Endothelial cell of umbilical vein (primary cell): ENCODE measurements at regions not wholly inside any gene's neighbourhood (a gene's known extent, or its start where the extent isn't known, plus 50 kb on each side); places are given as distances from the start of the nearest gene placed in this dataset.

Experiments used
- BruUV-seq: library from RNA; stranded (reverse); fragments of 400-500 nt; replicated peaks from 2 replicates; lab custom pipeline; 2021; lab: Mats Ljungman, UMichigan
- CTCF ChIA-PET: fragments of 300-600, 350-600 bp; sonication (Branson Sonifier 250); formaldehyde crosslinking; loops from one replicate; lab custom pipeline; 2021; ENCODE audit warnings: antibody characterized with exemption, inconsistent platforms; lab: Charles Lee
- POLR2A ChIA-PET: fragments of 300-600, 350-600 bp; sonication (Branson Sonifier 250); formaldehyde crosslinking; loops from one replicate; lab custom pipeline; 2021; ENCODE audit warnings: antibody characterized with exemption, inconsistent platforms; lab: Charles Lee
- DNase-seq: peaks from one replicate; pipeline ENCODE4 v3.0.0-alpha.2; 2011; ENCODE audit warnings: low read depth, low spot score
- FAIRE-seq: peaks from 2 replicates; lab custom pipeline; 2011; peaks lifted over from hg19 to GRCh38; lab: Jason Lieb, UNC
- H2AFZ ChIP-seq: 2 replicates; pipeline ENCODE4 v1.6.0; 2012; ENCODE audit warnings: low read depth, low read length, control low read depth, inconsistent platforms
- H3K27ac ChIP-seq: 2 replicates; pipeline ENCODE4 v1.5.1; 2011; ENCODE audit warnings: low read depth, mild to moderate bottlenecking, control low read depth, low read length, moderate library complexity; ENCODE audit not compliant: insufficient read depth
- H3K27me3 ChIP-seq, 2 experiments: 2 replicates each; pipeline versions ENCODE4 v1.6.0 to v1.6.1; 2011; ENCODE audit warnings: low read length in 2 of 2, mixed read lengths in 1 of 2; ENCODE audit not compliant: control insufficient read depth in 2 of 2, insufficient read depth in 2 of 2
- H3K36me3 ChIP-seq, 2 experiments: 2 replicates in 1 of 2; 3 replicates in 1 of 2; pipeline ENCODE4 v1.5.1; 2011; ENCODE audit warnings: low read length in 2 of 2, mild to moderate bottlenecking in 1 of 2, moderate library complexity in 1 of 2; ENCODE audit not compliant: control insufficient read depth in 2 of 2, insufficient read depth in 2 of 2; ENCODE audit errors: extremely low read depth in 1 of 2
- H3K4me1 ChIP-seq: 3 replicates; pipeline ENCODE4 v1.5.1; 2011; ENCODE audit warnings: mild to moderate bottlenecking, low read length; ENCODE audit not compliant: control insufficient read depth, insufficient read depth; ENCODE audit errors: extremely low read depth
- H3K4me2 ChIP-seq: 2 replicates; pipeline ENCODE4 v1.6.1; 2011; ENCODE audit warnings: low read length, control low read depth, mixed read lengths; ENCODE audit not compliant: insufficient read depth
- H3K4me3 ChIP-seq, 3 experiments: fragments of 200-600 bp in 1 of 3; sonication (generic), shearing (Covaris generic) in 1 of 3; replicated peaks in 1 of 3; 2 replicates each; pipeline ENCODE4 v1.5.1; 2011 to 2016; ENCODE audit warnings: control low read depth in 3 of 3, low read length in 3 of 3, mild to moderate bottlenecking in 2 of 3, inconsistent platforms in 1 of 3, low read depth in 1 of 3, moderate library complexity in 1 of 3; ENCODE audit not compliant: insufficient read depth in 1 of 3
- H3K79me2 ChIP-seq: 2 replicates; pipeline ENCODE4 v1.6.0; 2012; ENCODE audit warnings: low read length, inconsistent platforms; ENCODE audit not compliant: control insufficient read depth, insufficient read depth
- H3K9ac ChIP-seq: replicated peaks from 2 replicates; pipeline ENCODE3; 2011; ENCODE audit warnings: low read length, control low read depth; ENCODE audit not compliant: insufficient read depth; ENCODE audit errors: extremely low read depth
- H3K9me1 ChIP-seq: replicated peaks from 3 replicates; pipeline ENCODE4 v1.6.0; 2011; ENCODE audit warnings: mild to moderate bottlenecking, low read length; ENCODE audit not compliant: control insufficient read depth, insufficient read depth; ENCODE audit errors: extremely low read depth
- H3K9me3 ChIP-seq: replicated peaks from 2 replicates; pipeline ENCODE4 v1.5.1; 2012; ENCODE audit warnings: low read length, inconsistent platforms; ENCODE audit not compliant: control insufficient read depth, insufficient read depth
- H4K20me1 ChIP-seq: replicated peaks from 2 replicates; pipeline ENCODE3; 2011; ENCODE audit warnings: mild to moderate bottlenecking, low read length; ENCODE audit not compliant: control insufficient read depth, insufficient read depth; ENCODE audit errors: extremely low read depth
- CTCF ChIP-seq, 2 donors: IDR thresholded peaks; 1 replicate in 1 of 2; 2 replicates in 1 of 2; pipeline ENCODE4 v1.5.1; 2011; ENCODE audit warnings: low read length in 2 of 2, mild to moderate bottlenecking in 2 of 2, moderate library complexity in 2 of 2, control low read depth in 1 of 2, inconsistent platforms in 1 of 2, low read depth in 1 of 2; ENCODE audit not compliant: insufficient read depth in 1 of 2; ENCODE audit errors: extremely low read depth in 1 of 2
- JUN ChIP-seq: IDR thresholded peaks from 2 replicates; pipeline ENCODE4 v1.6.1; 2011; ENCODE audit warnings: borderline replicate concordance, low read depth; ENCODE audit not compliant: insufficient read length, insufficient read depth
- MAX ChIP-seq: IDR thresholded peaks from 2 replicates; pipeline ENCODE4 v1.6.1; 2011; ENCODE audit not compliant: insufficient read depth, insufficient read length
- MYC ChIP-seq: IDR thresholded peaks from one replicate; pipeline ENCODE4 v1.6.1; 2011; ENCODE audit warnings: mild to moderate bottlenecking, low read depth, low read length
- POLR2A ChIP-seq: IDR thresholded peaks from 2 replicates; pipeline ENCODE4 v1.6.1; 2012; ENCODE audit warnings: low read depth, mild to moderate bottlenecking, control low read depth, low read length
- dilution Hi-C: fragments of 300-500 bp; cut with MboI; formaldehyde crosslinking; loops from one replicate; pipeline ENCODE4 v1.15.0; 2019; ENCODE audit warnings: low sequenced_read_pairs; ENCODE audit not compliant: extremely low pct_ligation_motif_present
- intact Hi-C: fragments of 100-400 bp; cut with micrococcal nuclease; formaldehyde crosslinking; loops from one replicate; pipeline ENCODE4 v1.10.0; 2022

GRCh38 chr2:215619989-215620388 is 184.1 kb upstream of the FN1 start:
- Histone ChIP-seq H3K4me3 (no peak overlapping the region), H3K4me1 (peaks cover 25% of the 10 kb centered on the region), H3K9ac (no peak overlapping the region), H4K20me1 (no peaks in the 10 kb centered on the region), H2AFZ (no peak overlapping the region), H3K4me2 (no peak overlapping the region), H3K9me1 (no peaks in the 10 kb centered on the region), H3K36me3 (peaks cover 14 to 19% of the 10 kb centered on the region in 2 experiments), H3K79me2 (no peaks in the 10 kb centered on the region), H3K27ac (no peak overlapping the region), H3K27me3 (no peaks in the 10 kb centered on the region), H3K9me3 (no peaks in the 10 kb centered on the region)
- DNase-seq, result no peak
- TF ChIP-seq POLR2A, result no peak
- no peak for TF ChIP-seq JUN
- no peak for TF ChIP-seq MAX
- no peak for TF ChIP-seq MYC
- TF ChIP-seq CTCF (IDR thresholded peaks at IDR 0.05; ENCODE audit: extremely low read depth in 1 of 2, insufficient read depth in 1 of 2, low read depth in 1 of 2, low read length in 2 of 2), result no peak
- no peak for FAIRE-seq
- intact Hi-C loops (loop anchor here (1.0 kb wide), 1 partner anchor 18 kb away; no protein-coding TSS in a partner anchor), dilution Hi-C loops (no loop called here)
- CTCF ChIA-PET, result interaction anchor here (1.4 to 1.7 kb wide), 2 partner anchors 33 to 209 kb away, joined by 4 read pairs; no protein-coding TSS in a partner anchor
- POLR2A ChIA-PET, result no interaction called here
- no TSS peak for BruUV-seq
